GM12875 (cell line): ENCODE measurements at regions not wholly inside any gene's neighbourhood (a gene's known extent, or its start where the extent isn't known, plus 50 kb on each side); places are given as distances from the start of the nearest gene placed in this dataset.

Source experiments
- H3K4me3 ChIP-seq: one replicate; pipeline ENCODE4 v1.5.1; 2011; ENCODE audit warnings: low read depth, low read length, control low read depth
- TF ChIP-seq, protein P1 (sequence below): IDR thresholded peaks from 2 replicates; pipeline ENCODE4 v1.5.1; 2011; ENCODE audit warnings: low read depth, mild to moderate bottlenecking, control low read depth, inconsistent platforms, low read length, moderate library complexity, borderline replicate concordance; ENCODE audit not compliant: insufficient read depth

DNA sequence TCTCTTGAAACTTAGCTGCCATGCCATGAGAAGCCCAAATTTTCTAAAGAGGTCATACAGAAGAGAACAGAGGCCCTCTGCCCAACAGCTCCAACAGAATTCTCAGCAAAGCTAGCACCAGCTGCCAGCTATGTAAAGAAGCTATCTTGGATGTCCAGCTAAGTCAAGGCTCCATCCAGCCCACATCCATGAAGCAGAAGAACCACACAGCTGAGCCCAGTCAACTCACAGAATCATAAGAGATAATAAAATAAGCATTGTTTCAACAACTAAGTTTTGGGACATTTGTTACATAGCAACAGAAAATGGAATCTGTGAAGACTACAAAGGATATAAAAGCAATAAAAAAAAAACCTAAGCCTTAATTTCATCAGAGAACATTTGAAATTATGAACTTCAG lies 434.3 kb downstream of the TXNL1 start:
- TF ChIP-seq, protein P1, sequence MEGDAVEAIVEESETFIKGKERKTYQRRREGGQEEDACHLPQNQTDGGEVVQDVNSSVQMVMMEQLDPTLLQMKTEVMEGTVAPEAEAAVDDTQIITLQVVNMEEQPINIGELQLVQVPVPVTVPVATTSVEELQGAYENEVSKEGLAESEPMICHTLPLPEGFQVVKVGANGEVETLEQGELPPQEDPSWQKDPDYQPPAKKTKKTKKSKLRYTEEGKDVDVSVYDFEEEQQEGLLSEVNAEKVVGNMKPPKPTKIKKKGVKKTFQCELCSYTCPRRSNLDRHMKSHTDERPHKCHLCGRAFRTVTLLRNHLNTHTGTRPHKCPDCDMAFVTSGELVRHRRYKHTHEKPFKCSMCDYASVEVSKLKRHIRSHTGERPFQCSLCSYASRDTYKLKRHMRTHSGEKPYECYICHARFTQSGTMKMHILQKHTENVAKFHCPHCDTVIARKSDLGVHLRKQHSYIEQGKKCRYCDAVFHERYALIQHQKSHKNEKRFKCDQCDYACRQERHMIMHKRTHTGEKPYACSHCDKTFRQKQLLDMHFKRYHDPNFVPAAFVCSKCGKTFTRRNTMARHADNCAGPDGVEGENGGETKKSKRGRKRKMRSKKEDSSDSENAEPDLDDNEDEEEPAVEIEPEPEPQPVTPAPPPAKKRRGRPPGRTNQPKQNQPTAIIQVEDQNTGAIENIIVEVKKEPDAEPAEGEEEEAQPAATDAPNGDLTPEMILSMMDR: no peak
- H3K4me3 ChIP-seq: no peak overlapping the region

DNA sequence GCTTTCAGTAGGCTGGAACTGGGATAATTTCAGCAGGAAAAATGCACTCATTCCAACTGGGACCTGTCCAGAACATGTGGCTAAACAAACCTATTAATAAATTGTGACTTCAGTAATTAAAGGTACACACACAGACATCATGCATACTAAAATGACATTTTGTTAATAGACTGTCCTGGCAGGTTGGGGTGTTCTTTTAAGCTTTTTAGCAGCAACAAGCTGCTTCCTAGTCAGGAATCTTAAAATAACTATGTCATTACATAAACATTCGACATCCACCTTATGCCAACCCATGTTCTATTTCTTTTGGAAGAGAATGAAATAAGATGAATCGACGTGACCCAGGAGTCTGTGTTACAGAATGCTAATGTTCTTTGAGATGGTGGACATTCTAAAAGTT lies 435.7 kb downstream of the TXNL1 start:
- TF ChIP-seq, protein P1: no peak
- H3K4me3 ChIP-seq: no peak overlapping the region

DNA sequence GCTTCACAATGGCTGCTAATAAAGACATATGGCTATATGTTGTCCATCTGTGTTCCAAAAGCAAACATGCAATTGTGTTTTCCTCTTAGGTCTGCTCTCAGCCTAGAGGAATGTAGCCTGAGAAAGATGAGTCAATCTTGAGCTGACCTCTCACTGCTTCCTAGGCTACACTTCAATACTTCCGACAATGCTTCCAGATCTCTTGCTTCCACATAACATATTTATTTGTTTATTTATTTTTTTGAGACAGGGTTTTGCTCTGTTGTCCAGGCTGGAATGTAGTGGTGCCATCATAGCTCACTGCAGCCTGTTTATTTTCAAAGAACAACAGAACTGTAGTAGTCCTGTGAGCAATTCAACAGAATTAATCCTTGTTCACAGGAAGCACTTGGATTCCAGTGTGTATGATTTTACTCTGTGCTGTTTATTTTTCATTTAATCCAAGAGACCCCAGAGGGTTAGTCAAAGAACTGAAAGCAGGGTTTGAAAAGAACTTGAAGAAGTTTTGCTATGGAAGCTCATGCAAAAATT lies 437.9 kb downstream of the TXNL1 start:
- TF ChIP-seq, protein P1: no peak
- no peak overlapping the region for H3K4me3 ChIP-seq

DNA sequence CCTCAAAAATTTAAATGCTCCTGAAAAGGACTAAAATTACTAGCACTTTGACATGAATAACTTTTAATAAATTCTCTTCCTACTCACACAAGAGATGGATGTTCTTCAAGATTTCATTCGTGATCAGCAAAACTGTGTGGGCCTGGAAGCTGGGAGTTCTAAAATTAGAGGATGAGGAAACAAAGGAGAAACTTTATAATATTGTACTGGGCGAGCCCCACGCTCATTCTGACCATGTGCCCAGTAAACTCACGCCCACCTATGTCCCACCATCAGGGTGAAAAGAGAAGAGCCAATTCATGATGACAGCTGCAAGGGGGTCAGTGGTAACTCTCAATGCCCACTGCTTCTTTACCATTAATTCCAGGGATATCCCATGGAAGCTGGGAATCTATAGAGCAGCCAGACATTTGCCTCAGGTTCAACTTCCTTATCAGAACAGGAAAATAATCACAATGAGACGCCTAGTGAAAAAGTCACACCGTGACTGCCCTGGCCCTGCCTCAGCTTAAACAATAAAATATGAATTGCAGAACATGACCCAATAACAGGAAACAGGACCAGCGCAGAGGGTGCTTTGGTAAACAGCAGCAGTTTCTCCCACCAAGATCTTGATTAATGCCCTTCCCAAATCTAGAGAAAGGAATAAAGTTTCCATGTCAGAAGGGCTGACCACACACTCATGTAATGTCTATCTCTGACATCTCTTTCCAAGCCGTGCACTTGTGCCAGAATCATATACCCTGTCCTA lies 438.6 kb downstream of the TXNL1 start:
- TF ChIP-seq, protein P1: no peak
- H3K4me3 ChIP-seq: no peak overlapping the region

DNA sequence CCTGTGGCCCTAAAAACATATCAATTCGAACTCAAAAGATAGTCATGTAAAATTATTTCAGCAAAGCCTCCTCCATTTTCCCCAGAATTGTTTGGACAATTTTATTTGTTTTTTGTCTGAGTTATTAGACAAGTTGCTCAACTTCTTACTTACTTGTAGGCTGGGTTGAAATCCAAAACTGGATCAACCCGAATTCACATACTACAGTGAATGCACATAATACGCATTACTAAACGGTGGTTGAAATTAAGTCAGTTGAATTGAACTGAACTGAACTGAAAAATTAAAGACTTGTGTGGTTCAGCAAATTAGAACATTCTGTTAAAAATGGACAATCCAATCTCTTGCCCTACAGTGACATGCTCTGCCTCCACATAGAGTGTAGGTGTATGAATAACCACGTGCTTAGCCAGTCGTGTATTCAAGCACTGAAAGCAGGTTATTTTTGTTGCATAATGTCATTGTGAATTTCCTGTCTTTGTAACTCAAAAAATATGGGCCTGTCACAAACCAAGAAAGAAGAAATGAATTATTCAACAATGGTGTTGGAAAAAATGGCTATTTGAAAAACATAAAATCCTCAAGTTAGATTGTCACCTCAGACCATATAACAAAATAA lies 441.0 kb downstream of the TXNL1 start:
- H3K4me3 ChIP-seq: no peak overlapping the region
- TF ChIP-seq, protein P1: no peak

DNA sequence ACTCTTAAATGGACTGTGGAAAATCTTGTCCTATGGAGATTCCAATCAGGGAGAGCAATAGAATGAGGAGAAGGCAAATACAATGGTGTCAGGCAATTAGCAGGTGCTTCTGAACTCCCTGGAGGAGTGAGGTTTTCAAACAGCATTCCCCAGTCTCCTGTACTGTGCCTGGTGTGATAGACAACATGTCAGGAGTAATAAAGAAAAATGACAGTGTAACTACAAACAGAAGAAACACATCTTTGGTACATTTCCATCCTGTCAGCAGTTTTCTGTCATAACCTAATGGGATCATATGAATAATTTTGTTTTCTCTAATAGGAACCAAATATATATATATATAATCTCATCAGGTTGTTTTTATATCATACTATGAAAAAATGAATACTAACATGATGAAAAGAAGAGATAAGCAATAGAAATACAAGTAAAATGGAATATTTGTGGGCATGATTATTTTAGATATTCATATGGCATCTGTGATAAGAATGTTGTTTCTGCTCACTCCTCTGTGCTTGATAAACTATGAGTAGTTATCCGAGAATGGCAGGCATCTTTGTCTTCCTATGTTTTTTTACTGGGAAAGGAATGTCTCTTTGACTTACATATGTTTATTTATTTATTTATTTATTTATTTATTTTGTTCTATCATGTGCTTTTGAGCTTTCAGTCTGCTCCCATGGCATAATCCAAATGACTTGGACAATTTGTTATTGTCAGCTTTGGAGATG lies 441.7 kb downstream of the TXNL1 start:
- TF ChIP-seq, protein P1: no peak
- H3K4me3 ChIP-seq: no peak overlapping the region
